H54 (cell line): ENCODE measurements at regions not wholly inside any gene's neighbourhood (a gene's known extent, or its start where the extent isn't known, plus 50 kb on each side); places are given as distances from the start of the nearest gene placed in this dataset.
A peak's percentile ranks its signal among the peaks of the same experiment; 100 is the strongest.
"Not testable (repeated sequence)": the region's sequence is repeated elsewhere in the genome, so short reads cannot be mapped to it uniquely, and the experiment has no call there.

Experiments used
- DNase-seq: peaks from one replicate; pipeline ENCODE4 v3.0.0; 2011; ENCODE audit warnings: low spot score, mixed read lengths; ENCODE audit not compliant: insufficient read length
- FAIRE-seq: peaks from 3 replicates; lab custom pipeline; 2011; peaks lifted over from hg19 to GRCh38; lab: Jason Lieb, UNC
- POLR2A ChIP-seq: IDR thresholded peaks from 2 replicates; pipeline ENCODE4 v1.6.1; 2011; ENCODE audit warnings: low read depth, mild to moderate bottlenecking, low read length

DNA sequence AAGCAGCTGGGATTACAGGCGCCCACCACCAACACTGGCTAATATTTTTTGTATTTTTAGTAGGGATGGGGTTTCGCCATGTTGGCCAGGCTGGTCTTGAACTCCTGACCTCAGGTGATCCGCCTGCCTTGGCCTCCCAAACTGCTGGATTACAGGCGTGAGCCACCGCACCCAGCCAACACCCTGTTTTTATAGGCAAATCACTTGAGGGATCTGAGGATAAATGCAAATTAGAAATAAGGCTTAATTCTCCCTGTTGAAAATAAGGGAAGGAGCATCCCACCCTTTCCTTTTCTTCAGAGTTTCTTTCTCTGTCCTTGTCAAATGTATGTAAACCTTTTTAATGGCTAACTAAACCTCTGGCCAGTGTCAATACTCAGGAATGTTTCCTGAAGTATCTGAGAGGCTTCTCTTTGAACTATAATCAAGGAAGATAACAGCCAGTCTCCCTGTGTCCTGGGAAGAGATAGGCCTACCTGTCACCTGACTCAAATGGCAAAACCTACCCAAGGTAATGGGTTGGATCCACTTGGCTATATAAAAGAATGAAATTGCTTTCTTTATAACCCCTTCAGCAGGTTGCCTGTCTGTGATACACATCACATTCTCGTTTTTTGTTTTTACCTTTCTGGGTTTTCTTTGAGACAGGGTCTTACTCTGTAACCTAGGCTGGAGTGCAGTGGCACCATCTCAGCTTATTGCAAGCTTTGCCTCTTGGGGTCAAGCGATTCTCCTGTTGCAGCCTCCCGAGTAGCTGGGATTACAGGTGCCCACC lies 64.5 kb upstream of the TNFAIP3 start:
- FAIRE-seq (no peak), DNase-seq (no peak)
- TF ChIP-seq POLR2A = no peak

DNA sequence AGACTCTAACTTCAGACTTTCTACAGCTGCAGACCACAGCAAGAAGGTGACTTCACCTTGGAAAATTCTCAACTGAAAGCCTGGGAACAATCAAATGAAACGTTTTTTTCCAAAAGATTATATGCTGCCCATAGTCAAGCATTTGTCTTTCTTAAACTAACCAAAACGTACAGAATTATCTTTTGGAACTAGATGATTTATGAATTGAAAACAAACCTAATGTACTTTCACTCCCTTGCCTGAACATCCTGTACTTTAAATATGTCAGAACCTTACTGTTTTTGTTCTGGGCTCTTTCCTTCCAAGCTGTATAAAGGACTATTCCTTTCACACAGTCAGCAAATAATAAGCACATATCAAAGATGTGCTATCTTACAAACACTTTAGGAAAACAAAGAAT lies 62.4 kb upstream of the TNFAIP3 start:
- FAIRE-seq (no peak), DNase-seq (no peak)
- TF ChIP-seq POLR2A = no peak

DNA sequence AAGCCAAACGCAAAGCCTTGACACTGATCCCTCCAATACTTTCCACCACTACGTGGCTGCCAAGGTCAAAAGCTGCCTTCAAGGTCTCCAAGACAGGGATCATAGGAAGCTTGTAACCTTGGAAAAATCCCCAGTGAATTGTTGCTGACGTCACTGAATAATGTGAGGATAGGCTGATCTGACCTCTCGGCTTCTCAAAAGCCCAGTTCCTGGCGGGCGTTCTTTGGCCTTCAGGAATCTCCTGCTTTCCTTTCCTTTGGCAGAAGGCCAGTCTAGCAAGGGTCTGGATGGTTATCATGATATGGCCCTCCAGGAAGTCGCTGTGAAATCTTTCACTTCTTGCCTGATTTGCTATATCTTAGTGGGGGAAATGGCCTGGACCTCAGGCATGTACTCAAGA lies 61.4 kb upstream of the TNFAIP3 start:
- no peak for FAIRE-seq
- no peak for DNase-seq
- TF ChIP-seq POLR2A = no peak

DNA sequence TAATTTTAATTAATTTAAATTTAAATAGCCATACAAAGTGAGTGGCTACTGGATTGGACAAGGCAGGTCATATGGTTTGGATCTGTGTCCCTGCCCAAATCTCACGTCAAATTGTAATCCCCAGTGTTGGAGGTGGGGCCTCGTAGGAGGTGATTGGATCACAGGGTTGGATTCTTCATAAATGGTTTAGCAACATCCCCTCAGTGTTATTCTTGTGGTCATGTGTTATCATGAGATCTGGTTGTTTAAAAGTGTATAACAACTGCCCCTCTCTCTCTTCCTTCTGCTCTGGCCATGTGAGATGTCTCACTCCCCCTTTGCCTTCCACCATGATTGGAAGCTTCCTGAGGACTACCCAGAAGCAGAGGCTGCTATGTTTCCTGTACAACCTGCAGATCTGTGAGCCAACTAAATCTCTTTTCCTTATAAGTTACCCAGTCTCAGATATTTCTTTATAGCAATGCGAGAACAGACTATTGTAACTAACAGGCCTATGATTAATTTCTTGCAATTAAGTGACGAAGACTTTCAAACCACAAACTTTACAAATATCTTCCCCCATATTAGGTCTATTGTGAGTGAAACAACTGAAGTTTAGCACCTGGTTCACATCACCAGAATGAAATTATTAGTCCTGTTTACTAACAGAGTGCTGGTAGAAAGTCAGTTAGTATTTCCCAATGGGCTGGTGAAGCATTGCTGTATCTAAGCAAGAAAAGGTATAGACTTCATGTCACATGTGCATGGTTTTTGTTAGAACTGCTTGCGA lies 60.0 kb upstream of the TNFAIP3 start:
- TF ChIP-seq POLR2A = no peak
- no peak for DNase-seq
- FAIRE-seq = no peak

DNA sequence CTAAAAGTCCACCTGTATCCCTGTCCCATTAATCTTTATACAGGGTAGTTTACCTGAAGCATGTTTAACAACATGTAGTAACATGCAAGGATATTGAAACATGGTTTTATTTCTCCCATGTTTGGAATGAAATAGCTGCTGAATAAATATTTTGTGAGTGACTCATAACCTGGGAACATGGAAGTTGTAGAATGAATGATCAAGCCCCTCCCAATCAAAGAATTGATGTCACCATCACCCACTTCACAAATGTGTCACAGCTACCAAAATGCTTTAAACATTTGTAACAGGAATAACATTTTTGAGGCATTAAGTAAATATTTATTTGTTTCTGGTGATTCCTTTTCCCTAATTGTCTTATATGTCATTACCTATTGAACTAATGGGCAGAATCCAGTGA lies 58.9 kb upstream of the TNFAIP3 start:
- FAIRE-seq (peak; percentile 84), DNase-seq (peak; percentile 28)
- no peak for TF ChIP-seq POLR2A

DNA sequence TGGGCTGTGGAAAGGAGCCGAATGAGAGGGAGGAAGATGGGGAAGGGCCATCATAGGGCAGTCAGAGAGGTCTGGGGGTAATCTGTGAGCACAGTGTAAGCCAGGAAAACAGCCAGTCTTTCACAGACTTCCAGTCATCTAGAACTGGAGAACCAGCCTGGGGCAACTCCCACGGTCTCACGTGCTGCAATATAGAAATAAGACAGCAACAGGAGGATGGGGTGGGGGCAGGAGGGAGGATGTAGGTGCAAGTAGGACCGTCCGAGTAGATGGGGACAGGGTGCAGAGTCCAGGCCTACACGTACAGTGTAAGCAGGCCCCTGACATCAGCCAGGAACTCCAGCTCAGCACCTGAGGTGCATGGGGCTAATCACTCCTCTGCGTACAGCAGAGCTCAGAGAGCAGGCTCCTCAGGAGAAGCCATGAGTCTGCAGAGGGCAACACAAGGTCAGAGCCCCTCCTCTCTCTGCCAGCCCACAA lies 58.2 kb upstream of the TNFAIP3 start:
- DNase-seq (no peak), FAIRE-seq (no peak)
- no peak for TF ChIP-seq POLR2A

DNA sequence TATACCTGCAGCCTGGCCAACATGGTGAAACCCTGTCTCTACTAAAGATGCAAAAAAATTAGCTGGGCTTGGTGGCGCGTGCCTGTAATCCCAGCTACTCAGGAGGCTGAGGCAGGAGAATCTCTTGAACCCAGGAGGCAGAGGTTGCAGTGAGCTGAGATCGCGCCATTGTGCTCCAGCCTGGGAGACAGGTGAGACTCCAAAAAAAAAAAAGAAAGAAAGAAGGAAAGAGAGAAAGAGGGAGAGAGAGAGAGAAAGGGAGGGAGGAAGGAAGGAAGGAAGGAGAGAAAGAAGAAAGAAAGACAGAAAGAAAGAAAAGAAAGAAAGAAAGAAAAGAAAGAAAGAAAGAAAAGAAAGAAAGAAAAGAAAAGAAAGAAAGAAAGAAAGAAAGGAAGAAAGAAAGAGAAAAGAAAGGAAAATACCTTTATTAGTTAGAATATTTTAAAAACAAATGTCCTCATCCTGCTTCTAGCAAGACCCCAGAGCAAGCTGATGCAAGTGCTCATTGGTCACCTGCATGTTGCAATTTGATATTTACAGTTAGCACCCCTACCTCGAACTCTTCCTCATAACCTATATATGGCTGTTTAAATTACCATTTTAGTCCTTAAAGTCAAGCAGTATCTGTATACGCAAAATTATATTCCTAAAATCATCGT lies 57.0 kb upstream of the TNFAIP3 start:
- FAIRE-seq, DNase-seq: not testable (repeated sequence)

DNA sequence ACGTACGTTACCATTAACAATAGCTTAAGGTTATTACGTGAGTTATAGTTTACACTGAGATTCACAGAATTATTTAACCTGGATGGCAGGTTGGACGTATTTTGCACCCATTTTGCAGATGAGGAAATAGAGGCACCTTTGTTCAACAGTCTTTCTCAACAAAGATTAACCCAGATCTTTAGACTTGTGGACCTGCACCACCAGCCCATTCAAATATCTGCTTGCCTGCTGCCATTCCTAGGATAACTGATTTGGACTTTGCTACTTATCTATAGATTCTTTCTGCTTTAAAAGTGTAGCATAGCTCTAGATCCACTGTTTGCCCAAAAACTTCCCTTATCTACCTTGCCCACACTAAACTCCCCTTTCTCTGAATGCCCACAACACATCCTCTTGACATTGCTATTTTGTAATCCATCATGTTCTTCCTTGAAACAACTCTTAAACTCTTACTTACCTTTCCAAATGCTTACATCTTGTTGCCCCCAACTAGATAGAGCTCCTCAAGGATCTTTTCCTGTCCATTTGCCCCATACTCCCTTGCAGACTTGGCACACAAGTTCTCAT lies 56.4 kb upstream of the TNFAIP3 start:
- DNase-seq (no peak), FAIRE-seq (no peak)
- no peak for TF ChIP-seq POLR2A

DNA sequence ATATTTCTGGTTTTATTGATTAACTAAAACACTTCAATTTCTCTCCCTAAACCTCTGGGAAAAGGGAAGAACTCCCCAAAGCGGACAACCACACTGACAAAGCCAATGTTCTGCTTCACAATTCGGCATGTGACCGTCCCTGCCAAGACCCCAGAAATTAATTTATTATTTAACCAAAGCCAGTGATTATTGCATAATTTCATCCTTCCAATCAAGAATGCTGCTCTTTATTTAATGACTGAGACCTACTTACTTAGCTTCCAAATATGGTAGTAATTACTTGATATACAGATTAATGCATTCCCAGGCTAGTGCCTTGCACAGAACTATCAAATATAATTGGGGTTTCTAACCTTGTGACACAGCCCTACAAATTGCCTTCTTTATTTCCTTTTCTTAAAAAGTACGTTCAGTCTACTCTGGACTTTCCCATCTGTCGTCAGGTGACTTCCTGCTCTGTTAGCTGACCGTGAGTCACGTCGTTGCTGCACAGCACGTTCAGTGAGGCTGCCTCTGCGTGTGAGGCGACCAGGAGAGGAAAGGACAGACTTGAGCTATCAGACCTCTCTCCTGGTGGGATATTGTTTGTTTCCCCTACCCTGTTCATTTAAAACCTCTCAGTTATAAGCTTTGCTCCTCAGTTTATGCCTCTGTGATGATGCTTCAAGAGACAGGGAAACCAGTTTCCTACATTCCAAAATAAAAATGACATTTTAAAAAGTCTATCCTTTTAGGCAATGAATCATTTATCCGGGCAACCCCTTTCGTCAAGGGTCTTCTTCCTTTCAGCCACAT lies 55.7 kb upstream of the TNFAIP3 start:
- peak; percentile 93 for FAIRE-seq
- no peak for TF ChIP-seq POLR2A
- peak; percentile 33 for DNase-seq

DNA sequence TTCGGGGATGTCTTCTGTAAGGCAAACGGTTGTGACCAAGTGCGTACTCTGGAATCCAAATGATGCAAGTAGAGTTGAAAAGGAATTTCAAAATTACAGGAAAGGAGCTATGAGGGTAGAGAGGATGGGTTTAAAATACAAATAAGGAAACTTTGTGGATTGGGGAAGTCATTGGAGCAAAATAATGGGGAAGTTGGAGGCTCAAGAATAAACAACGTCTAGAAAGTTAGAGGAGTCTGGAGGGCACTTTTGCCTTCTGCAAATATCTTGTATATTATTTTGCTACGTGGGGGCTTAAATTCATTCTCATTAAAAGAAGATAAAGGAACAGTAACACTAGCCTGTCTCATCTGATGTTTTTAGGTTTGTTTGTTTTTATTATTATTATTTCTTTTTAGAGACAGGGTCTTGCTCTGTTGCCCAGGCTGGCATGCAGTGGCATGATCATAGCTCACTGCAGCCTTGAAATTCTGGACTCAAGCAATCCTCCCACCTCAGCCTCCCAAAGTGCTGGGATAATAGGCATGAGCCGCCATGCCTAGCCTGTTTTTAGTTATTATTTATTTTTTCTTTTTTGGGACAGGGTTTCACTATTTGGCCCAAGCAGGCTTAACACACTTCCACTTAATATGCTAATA lies 55.0 kb upstream of the TNFAIP3 start:
- no peak for TF ChIP-seq POLR2A
- FAIRE-seq (no peak), DNase-seq (no peak)

DNA sequence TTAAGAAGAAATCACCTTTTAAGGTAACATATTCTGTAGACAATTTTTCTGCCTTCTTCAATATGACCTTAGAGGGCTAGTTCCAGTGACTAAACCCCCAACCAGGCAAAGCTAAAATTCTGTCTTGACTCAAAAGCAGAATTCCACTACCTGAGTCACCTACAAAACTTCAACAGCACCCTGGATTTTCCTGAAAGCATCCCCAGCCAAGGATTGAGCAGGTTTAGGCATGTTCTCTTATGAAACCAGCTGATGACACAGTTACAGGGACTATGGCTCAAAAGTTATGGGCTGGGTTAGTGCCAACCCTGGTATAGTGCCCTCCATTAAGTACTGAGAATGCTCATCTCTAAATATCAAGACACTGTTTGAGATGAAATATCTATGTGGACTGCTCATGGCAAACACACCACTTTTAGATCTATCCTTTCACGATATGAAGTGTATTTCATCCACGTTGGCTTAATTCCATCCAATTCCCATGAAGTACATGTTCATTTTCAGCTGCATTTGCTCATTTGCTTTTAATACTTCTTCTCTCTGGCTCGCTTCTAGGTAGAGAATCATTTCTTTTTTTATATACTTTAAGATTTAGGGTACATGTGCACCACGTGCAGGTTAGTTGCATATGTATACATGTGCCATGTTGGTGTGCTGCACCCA lies 53.6 kb upstream of the TNFAIP3 start:
- FAIRE-seq = no peak
- DNase-seq = no peak

DNA sequence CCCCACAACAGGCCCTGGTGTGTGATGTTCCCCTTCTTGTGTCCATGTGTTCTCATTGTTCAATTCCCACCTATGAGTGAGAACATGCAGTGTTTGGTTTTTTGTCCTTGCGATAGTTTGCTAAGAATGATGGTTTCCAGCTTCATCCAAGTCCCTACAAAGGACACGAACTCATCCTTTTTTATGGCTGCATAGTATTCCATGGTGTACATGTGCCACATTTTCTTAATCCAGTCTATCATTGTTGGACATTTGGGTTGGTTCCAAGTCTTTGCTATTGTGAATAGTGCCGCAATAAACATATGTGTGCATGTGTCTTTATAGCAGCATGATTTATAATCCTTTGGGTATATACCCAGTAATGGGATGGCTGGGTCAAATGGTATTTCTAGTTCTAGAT lies 53.0 kb upstream of the TNFAIP3 start:
- not testable (repeated sequence) for DNase-seq, FAIRE-seq

More for the DNA sequence above, 53.6 kb upstream of the TNFAIP3 start:
- TF ChIP-seq POLR2A = no peak
